K562 (cell line): ENCODE measurements at regions not wholly inside any gene's neighbourhood (a gene's known extent, or its start where the extent isn't known, plus 50 kb on each side); places are given as distances from the start of the nearest gene placed in this dataset.

Source experiments
- ATAC-seq: fragments of 200-7000 bp; cut with Tn5 transposase; 3 replicates; pipeline ENCODE4 v1.9.1; 2020; ENCODE audit warnings: moderate library complexity
- BruUV-seq: library from RNA; stranded (reverse); fragments of 400-500 nt; replicated peaks from 2 replicates; lab custom pipeline; 2021; lab: Mats Ljungman, UMichigan
- CTCF ChIA-PET: fragments of 300-600 bp; formaldehyde crosslinking; extraction: SDS; loops from one replicate; lab custom pipeline; 2021; ENCODE audit warnings: low intra/inter-chr PET ratio; lab: Yijun Ruan, JAX
- POLR2A ChIA-PET: fragments of 300-600, 350-650 bp; sonication (Branson Sonifier 250); formaldehyde crosslinking; extraction: SDS; loops from one replicate; lab custom pipeline; 2021; ENCODE audit warnings: antibody characterized with exemption, inconsistent platforms; lab: Yijun Ruan, JAX
- DNase-seq, 4 experiments: peaks; one replicate each; pipeline versions ENCODE4 v3.0.0 to v3.0.0-alpha.2; 2011 to 2018; ENCODE audit warnings: low spot score in 3 of 4, mixed read lengths in 3 of 4; ENCODE audit errors: extremely low read depth in 1 of 4
- FAIRE-seq: peaks from 2 replicates; lab custom pipeline; 2011; peaks lifted over from hg19 to GRCh38; lab: Jason Lieb, UNC
- H2AFZ ChIP-seq: 2 replicates; pipeline ENCODE4 v1.6.0; 2011; ENCODE audit warnings: low read depth, low read length, control low read depth, inconsistent platforms
- H3K27ac ChIP-seq: fragments of 200-600 bp; 3 replicates; pipeline ENCODE4 v1.8.0; 2011; ENCODE audit warnings: low read depth, mild to moderate bottlenecking, control low read depth, inconsistent platforms, low read length, moderate library complexity, mixed read lengths; ENCODE audit errors: extremely low read depth
- H3K27me3 ChIP-seq, 2 experiments: fragments of 300-600 bp in 1 of 2; 2 replicates in 1 of 2; 3 replicates in 1 of 2; pipeline versions ENCODE4 v1.6.0 to v1.8.0; 2011; ENCODE audit warnings: inconsistent platforms in 2 of 2, low read length in 2 of 2, mild to moderate bottlenecking in 1 of 2, mixed read lengths in 1 of 2, moderate library complexity in 1 of 2; ENCODE audit not compliant: control insufficient read depth in 2 of 2, insufficient read depth in 2 of 2
- H3K36me3 ChIP-seq: fragments of 300-600 bp; 3 replicates; pipeline ENCODE4 v1.8.0; 2011; ENCODE audit warnings: mild to moderate bottlenecking, low read length, inconsistent platforms; ENCODE audit not compliant: control insufficient read depth, insufficient read depth
- H3K4me1 ChIP-seq, 2 experiments: fragments of 200-600 bp in 1 of 2; replicated peaks in 1 of 2; 2 replicates in 1 of 2; 3 replicates in 1 of 2; pipeline versions ENCODE4 v1.5.1 to v1.8.0; 2011; ENCODE audit warnings: inconsistent platforms in 2 of 2, low read length in 2 of 2, mild to moderate bottlenecking in 1 of 2, mixed read lengths in 1 of 2, moderate library complexity in 1 of 2; ENCODE audit not compliant: control insufficient read depth in 2 of 2, insufficient read depth in 2 of 2
- H3K4me2 ChIP-seq: 2 replicates; pipeline ENCODE4 v1.6.1; 2011; ENCODE audit warnings: low read length, control low read depth, inconsistent platforms, mixed read lengths; ENCODE audit not compliant: insufficient read depth
- H3K4me3 ChIP-seq: fragments of 200-600 bp; sonication (generic), shearing (Covaris generic); 2 replicates; pipeline ENCODE4 v1.5.1; 2016; ENCODE audit warnings: control low read depth, inconsistent platforms
- H3K79me2 ChIP-seq: fragments of 200-600 bp; 3 replicates; pipeline ENCODE4 v1.8.0; 2011; ENCODE audit warnings: low read length, inconsistent platforms; ENCODE audit not compliant: control insufficient read depth, insufficient read depth
- H3K9ac ChIP-seq, 2 experiments: 2 replicates each; pipeline versions ENCODE4 v1.6.0 to v1.6.1; 2011; ENCODE audit warnings: low read depth in 2 of 2, low read length in 2 of 2, control low read depth in 1 of 2, inconsistent platforms in 1 of 2, mild to moderate bottlenecking in 1 of 2, mixed read lengths in 1 of 2; ENCODE audit not compliant: insufficient read depth in 1 of 2
- H3K9me1 ChIP-seq: one replicate; pipeline ENCODE4 v1.6.0; 2011; ENCODE audit warnings: inconsistent platforms, mild to moderate bottlenecking, low read length, moderate library complexity; ENCODE audit not compliant: control insufficient read depth, insufficient read depth
- H3K9me3 ChIP-seq: replicated peaks from 2 replicates; pipeline ENCODE4 v1.5.1; 2011; ENCODE audit warnings: low read depth, low read length, inconsistent platforms; ENCODE audit not compliant: control insufficient read depth, insufficient read depth
- H4K20me1 ChIP-seq: replicated peaks from 2 replicates; pipeline ENCODE4 v1.6.1; 2011; ENCODE audit warnings: low read length, inconsistent platforms, mixed read lengths; ENCODE audit not compliant: control insufficient read depth, insufficient read depth
- ESRRB ChIP-seq: fragments of 250-450 bp; sonication (Bioruptor Pico); IDR thresholded peaks from 2 replicates; pipeline ENCODE4 v1.5.0; 2020; ENCODE audit warnings: mild to moderate bottlenecking, moderate library complexity, borderline replicate concordance
- NFE2 ChIP-seq: IDR thresholded peaks from 2 replicates; pipeline ENCODE4 v1.6.1; 2014; ENCODE audit warnings: antibody characterized with exemption, low read depth
- NRF1 ChIP-seq, 2 experiments: fragments of 450-650 bp; IDR thresholded peaks in 1 of 2; conservative IDR thresholded peaks in 1 of 2; 2 replicates each; pipeline ENCODE4 v1.6.1; 2014; ENCODE audit warnings: mild to moderate bottlenecking in 2 of 2
- SAFB2 ChIP-seq: fragments of 200-400 bp; formaldehyde crosslinking; IDR thresholded peaks from 2 replicates; pipeline ENCODE4 v1.6.1; 2018; ENCODE audit warnings: borderline replicate concordance, low read length, low read depth, moderate library complexity; ENCODE audit not compliant: severe bottlenecking
- ZNF507 ChIP-seq: conservative IDR thresholded peaks from 2 replicates; pipeline ENCODE4 v1.6.1; 2017; ENCODE audit warnings: missing genetic modification characterization, missing compliant biosample characterization
- ZNF778 ChIP-seq: fragments of 450-650 bp; formaldehyde crosslinking; IDR thresholded peaks from 2 replicates; pipeline ENCODE4 v1.4.0; 2020; ENCODE audit warnings: mild to moderate bottlenecking, moderate library complexity
- WGBS: fragments of 100-300 bp; shearing (Covaris generic); methylation state at CpG from one replicate; pipeline ENCODE4 v1.1.6; 2016; ENCODE audit warnings: low coverage, mixed read lengths; ENCODE audit not compliant: insufficient coverage; ENCODE audit errors: missing lambda C conversion rate; 5-methylcytosine and 5-hydroxymethylcytosine counted together
- in situ Hi-C: fragments of 300-500 bp; cut with MboI; formaldehyde crosslinking; loops from 4 replicates; pipeline ENCODE4 v1.15.0; 2018; ENCODE audit warnings: inconsistent platforms, mixed read lengths
- intact Hi-C: fragments of 100-400 bp; cut with micrococcal nuclease; formaldehyde crosslinking; loops from 2 replicates; pipeline ENCODE4 v1.14.2; 2022
- TF ChIP-seq, protein P1 (sequence below), 2 experiments: IDR thresholded peaks in 1 of 2; conservative IDR thresholded peaks in 1 of 2; 2 replicates each; pipeline ENCODE4 v1.6.1; 2016; ENCODE audit warnings: low read depth in 2 of 2, mild to moderate bottlenecking in 1 of 2, missing compliant biosample characterization in 1 of 2, missing genetic modification characterization in 1 of 2, moderate library complexity in 1 of 2

DNA sequence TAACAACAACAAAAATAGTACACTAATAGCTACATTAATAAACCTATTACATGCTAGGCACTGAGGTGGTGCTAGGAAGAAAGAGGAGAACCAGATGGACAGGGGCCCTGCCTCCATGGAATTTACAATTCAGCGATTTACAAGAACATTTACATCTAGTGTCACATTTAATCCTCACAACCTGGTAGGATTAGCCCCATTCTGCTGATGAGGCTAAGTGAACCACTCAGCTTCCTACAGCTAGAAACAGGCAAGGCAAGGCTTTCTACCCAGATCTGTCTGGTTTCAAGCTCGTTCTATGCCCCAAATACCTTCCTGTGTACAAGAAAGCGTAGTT, 368.4 kb downstream of the BUD13 start:
- H2AFZ ChIP-seq = no peak overlapping the region
- no peak overlapping the region for H3K9ac ChIP-seq
- in situ Hi-C loops = no loop called here
- TF ChIP-seq NFE2 = no peak
- TF ChIP-seq ZNF507 (tag) = no peak
- no peak for TF ChIP-seq NRF1 (conservative IDR thresholded peaks at IDR 0.05 in 1 of 2, IDR thresholded peaks at IDR 0.05 in 1 of 2)
- TF ChIP-seq, protein P1, sequence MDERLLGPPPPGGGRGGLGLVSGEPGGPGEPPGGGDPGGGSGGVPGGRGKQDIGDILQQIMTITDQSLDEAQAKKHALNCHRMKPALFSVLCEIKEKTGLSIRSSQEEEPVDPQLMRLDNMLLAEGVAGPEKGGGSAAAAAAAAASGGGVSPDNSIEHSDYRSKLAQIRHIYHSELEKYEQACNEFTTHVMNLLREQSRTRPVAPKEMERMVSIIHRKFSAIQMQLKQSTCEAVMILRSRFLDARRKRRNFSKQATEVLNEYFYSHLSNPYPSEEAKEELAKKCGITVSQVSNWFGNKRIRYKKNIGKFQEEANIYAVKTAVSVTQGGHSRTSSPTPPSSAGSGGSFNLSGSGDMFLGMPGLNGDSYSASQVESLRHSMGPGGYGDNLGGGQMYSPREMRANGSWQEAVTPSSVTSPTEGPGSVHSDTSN (CRISPR knock-in tag; IDR thresholded peaks at IDR 0.05; ENCODE audit: low read depth) = no peak
- TF ChIP-seq, protein P1 (tag; conservative IDR thresholded peaks at IDR 0.05; ENCODE audit: low read depth) = no peak
- no peak for TF ChIP-seq ZNF778 (CRISPR knock-in tag)
- TF ChIP-seq SAFB2 = no peak
- TF ChIP-seq ESRRB = no peak
- intact Hi-C loops = no loop called here
- FAIRE-seq = no peak
- H3K4me1 ChIP-seq = no peaks in the 10 kb centered on the region
- no peak overlapping the region for H3K4me2 ChIP-seq
- ChIA-PET CTCF (no interaction called here), POLR2A (interaction anchor here (0.6 to 1.2 kb wide), 3 partner anchors 9 to 189 kb away, joined by 3 read pairs; no protein-coding TSS in a partner anchor)
- H3K79me2 ChIP-seq = no peaks in the 10 kb centered on the region
- H3K27me3 ChIP-seq = 0 out of 5 replicates have a peak, but pooled peaks cover 0 to 4% of the 10 kb centered on the region in 2 experiments
- H3K36me3 ChIP-seq = no peaks in the 10 kb centered on the region
- no peak overlapping the region for H3K4me3 ChIP-seq
- no peaks in the 10 kb centered on the region for H3K9me1 ChIP-seq
- no peaks in the 10 kb centered on the region; the same call in 1 of the 2 replicates for H4K20me1 ChIP-seq
- no peak for ATAC-seq
- no TSS peak for BruUV-seq
- 2% methylated on average over 3 of the region's 3 CpGs for WGBS
- H3K9me3 ChIP-seq = no peaks in the 10 kb centered on the region
- H3K27ac ChIP-seq = no peak overlapping the region
- DNase-seq = no peak
